NCI-H2107 (cell line): ENCODE measurements at regions not wholly inside any gene's neighbourhood (a gene's known extent, or its start where the extent isn't known, plus 50 kb on each side); places are given as distances from the start of the nearest gene placed in this dataset.

Source experiments
- DNase-seq: peaks from one replicate; lab custom pipeline; 2025; lab: John Stamatoyannopoulos, UW

DNA sequence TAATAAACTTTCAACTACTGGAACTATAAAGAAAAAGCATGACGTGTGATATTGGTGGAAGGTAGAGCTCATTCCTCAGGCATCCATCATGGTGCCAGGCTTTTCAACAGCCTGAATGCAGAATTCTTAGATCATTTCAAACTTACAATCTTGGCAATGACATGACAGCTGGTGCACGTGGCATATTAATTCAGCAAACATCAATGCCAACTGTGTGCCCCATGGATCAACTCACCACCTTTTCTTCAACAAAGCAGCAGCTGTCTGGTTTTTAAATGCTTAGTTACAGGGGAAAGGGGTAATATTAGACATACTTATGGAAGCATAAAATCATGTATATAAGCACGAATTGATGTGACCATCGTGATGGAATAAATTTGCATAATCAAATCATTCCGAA is 56.0 kb upstream of the OR13F1 start:
- DNase-seq: no peak
